ENCODE measurements at regions not wholly inside any gene's neighbourhood (a gene's known extent, or its start where the extent isn't known, plus 50 kb on each side); places are given as distances from the start of the nearest gene placed in this dataset.

- TF ChIP-seq POLR2A (IDR thresholded peaks at IDR 0.05) (no peak), CTCF (IDR thresholded peaks at IDR 0.05) (no peak)
Measured at GRCh38 chr3:176842914-176843313, 354.4 kb downstream of the TBL1XR1 start.

Measured in thyroid gland (tissue), 4 donors.